Fibroblast of lung (primary cell): ENCODE measurements at regions not wholly inside any gene's neighbourhood (a gene's known extent, or its start where the extent isn't known, plus 50 kb on each side); places are given as distances from the start of the nearest gene placed in this dataset.
"Not testable (repeated sequence)": the region's sequence is repeated elsewhere in the genome, so short reads cannot be mapped to it uniquely, and the experiment has no call there.

Source experiments
- EZH2 ChIP-seq: IDR thresholded peaks from 2 replicates; pipeline ENCODE4 v1.5.1; 2012; ENCODE audit warnings: low read length, control low read depth, mild to moderate bottlenecking; ENCODE audit errors: missing control alignments
- TF ChIP-seq, protein P1 (sequence below), 2 donors: IDR thresholded peaks in 1 of 2; conservative IDR thresholded peaks in 1 of 2; 1 replicate in 1 of 2; 2 replicates in 1 of 2; pipeline ENCODE4 v1.5.1; 2011 to 2012; ENCODE audit warnings: low read length in 2 of 2, control low read depth in 1 of 2, inconsistent platforms in 1 of 2, low read depth in 1 of 2, mild to moderate bottlenecking in 1 of 2

DNA sequence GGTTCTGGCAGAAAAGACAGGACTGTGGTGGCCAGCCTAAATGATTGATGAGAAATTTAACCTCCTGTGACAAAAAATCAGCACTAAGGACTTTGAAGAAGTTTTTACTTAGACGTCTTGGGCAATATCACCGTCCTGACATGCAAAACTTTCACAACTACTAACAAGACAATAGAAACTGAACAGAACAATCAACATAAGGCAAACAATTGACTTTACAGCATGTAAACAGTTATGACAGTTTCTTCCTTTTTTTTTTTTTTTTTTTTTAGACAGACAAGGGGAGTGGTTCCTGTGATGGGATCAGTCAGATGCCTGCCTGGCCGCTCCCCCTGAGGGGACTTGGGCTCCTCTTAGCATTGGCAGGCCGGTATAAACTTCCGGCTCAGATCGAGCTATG is 100.8 kb downstream of the ALG1L2 start:
- TF ChIP-seq, protein P1, sequence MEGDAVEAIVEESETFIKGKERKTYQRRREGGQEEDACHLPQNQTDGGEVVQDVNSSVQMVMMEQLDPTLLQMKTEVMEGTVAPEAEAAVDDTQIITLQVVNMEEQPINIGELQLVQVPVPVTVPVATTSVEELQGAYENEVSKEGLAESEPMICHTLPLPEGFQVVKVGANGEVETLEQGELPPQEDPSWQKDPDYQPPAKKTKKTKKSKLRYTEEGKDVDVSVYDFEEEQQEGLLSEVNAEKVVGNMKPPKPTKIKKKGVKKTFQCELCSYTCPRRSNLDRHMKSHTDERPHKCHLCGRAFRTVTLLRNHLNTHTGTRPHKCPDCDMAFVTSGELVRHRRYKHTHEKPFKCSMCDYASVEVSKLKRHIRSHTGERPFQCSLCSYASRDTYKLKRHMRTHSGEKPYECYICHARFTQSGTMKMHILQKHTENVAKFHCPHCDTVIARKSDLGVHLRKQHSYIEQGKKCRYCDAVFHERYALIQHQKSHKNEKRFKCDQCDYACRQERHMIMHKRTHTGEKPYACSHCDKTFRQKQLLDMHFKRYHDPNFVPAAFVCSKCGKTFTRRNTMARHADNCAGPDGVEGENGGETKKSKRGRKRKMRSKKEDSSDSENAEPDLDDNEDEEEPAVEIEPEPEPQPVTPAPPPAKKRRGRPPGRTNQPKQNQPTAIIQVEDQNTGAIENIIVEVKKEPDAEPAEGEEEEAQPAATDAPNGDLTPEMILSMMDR (conservative IDR thresholded peaks at IDR 0.05 in 1 of 2, IDR thresholded peaks at IDR 0.05 in 1 of 2; ENCODE audit: low read depth in 1 of 2, low read length in 2 of 2) = not testable (repeated sequence)
- TF ChIP-seq EZH2 = not testable (repeated sequence)
